HG02798 (cell line): ENCODE measurements at regions not wholly inside any gene's neighbourhood (a gene's known extent, or its start where the extent isn't known, plus 50 kb on each side); places are given as distances from the start of the nearest gene placed in this dataset.

Experiments
- ATAC-seq: cut with Tn5 transposase; IDR thresholded peaks from one replicate; pipeline ENCODE4 v1.9.1; 2021; ENCODE audit warnings: mild to moderate bottlenecking; ENCODE audit not compliant: unreplicated experiment, poor library complexity

- no peak for ATAC-seq
Measured at GRCh38 chr1:75984781-75985180, 52.6 kb upstream of the ASB17 start.

DNA sequence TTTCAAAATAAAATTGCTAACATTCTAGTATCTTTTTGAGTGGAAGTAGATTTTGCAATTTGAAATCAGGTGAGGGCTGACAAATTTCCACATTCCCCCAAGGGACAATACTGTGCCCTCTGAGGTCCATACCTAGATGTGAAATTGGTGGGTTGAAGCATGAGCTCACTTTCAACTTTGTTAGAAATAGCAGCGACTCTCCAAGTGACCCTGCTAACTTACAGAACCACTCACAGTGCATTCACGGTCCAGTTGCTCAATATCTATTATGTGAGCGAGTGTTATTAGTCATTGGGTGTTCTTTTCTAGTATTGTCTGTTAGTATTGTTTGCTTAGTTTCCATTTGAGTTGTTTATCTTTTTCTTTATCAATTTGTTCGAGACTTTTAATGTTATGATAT lies 53.6 kb upstream of the ASB17 start:
- peak; percentile 86 for ATAC-seq

GRCh38 chr1:75986478-75986877 lies 54.3 kb upstream of the ASB17 start:
- no peak for ATAC-seq

- no peak for ATAC-seq
Measured at GRCh38 chr1:75989121-75989520, 56.9 kb upstream of the ASB17 start.

- ATAC-seq = no peak
Measured at GRCh38 chr1:75990686-75991085, 58.5 kb upstream of the ASB17 start.

DNA sequence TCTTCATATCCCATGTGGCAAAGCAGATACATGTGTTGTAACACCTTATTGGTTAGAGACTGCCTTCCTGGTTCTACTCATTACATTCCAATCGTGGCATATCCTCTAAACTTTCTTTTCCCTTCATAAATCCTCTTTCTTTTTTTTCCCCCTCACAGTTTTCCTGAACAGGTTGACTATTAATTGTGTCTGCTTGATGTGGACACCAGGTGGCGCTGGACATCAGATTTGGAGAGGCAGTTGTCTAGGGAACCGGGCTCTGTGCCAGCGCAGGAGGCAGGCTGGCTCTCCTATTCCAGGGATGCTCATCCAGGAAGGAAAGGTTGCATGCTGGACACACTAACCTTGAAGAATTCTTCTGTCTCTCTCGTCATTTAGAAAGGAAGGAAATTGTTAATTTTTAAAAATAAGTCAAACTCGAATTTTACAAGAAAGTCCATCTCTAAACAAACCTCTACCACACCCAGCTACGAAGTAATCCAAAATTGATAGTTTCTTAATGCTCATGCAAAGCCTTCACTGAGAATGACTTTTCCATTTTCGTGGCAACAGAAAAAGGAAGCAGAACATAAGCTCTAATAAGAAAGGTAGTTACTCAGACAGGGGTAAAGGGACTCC lies 59.4 kb upstream of the ASB17 start:
- ATAC-seq = peak; percentile 96

DNA sequence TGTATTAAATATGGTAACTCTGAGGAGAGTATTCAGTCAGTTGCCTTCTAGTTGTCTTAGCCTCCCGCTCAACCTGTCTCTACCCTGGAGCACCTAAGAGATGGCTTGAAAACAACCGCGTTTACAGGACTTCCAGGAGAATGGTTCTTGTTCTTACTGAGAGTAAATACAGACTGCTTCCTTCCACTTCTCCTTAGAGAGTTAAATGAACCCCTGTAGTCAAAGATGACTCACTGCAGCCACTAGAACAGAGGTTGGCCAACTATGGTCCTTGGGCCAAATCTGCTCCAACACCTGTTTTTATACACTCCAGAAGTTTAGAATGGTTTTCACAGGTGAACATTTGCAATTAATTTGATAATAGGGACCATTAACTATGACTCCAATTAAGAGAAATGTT lies 60.1 kb upstream of the ASB17 start:
- no peak for ATAC-seq

DNA sequence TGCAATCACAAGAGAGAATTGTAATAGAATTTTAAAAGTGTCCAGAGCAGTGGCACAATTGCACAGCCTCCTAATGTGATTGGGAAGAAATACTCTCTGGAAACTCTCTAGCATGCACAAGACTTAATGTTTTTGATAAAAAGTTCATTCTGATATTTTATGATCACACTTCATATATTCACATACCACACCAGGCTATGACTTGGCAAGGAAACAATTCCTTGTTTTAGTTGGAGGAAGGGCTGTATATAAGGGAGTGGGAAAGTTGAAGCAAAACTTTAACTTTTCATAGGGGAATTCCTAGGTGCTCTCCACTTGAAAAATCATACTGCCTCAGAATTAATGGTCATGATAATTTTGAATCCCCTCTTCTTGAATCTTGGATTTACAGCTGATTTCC lies 61.5 kb upstream of the ASB17 start:
- no peak for ATAC-seq

- no peak for ATAC-seq
Measured at GRCh38 chr1:75996196-75996595, 64.0 kb upstream of the ASB17 start.

GRCh38 chr1:75999034-75999433 lies 66.8 kb upstream of the ASB17 start:
- ATAC-seq = no peak

DNA sequence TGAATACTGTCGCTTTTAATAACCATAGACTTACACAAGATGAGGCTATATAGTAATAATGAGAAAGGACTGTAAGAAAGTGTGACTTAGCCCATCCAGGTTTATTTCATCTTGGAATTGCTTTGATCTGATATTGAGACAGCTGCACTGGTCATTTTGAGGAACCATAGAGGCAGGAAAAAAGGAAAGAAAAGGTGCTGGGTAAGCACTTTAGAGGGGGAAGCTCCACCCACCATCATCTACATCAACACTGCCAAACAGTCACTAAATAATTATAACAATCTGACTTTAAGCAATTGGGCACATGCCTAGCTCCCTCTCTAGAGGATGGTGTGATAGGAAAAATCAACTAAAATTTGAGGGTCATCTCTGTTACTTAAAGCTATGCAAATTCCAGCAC lies 70.6 kb upstream of the ST6GALNAC3 start:
- no peak for ATAC-seq

DNA sequence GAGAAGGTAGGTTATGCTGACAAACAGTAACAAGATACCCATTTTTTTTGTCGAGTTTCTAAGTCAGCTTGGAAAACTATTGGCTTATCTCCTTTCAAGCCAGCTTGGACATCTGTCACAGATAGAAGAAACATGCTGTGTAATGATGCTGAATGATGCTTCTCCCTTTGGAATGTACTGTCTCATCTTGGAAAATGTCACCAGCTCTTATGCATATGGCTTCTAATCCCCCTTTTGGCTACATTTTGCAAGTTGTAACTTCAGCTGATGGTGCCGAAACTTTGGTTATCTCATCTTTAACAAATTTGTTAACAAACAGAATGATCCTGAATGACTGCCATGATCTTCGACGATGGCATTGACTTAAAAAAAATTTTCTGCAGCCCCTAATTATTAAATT lies 68.8 kb upstream of the ST6GALNAC3 start:
- ATAC-seq = no peak

- ATAC-seq = no peak
Measured at GRCh38 chr1:76006234-76006633, 68.3 kb upstream of the ST6GALNAC3 start.

GRCh38 chr1:76010802-76011201 lies 63.7 kb upstream of the ST6GALNAC3 start:
- no peak for ATAC-seq

- no peak for ATAC-seq
Measured at GRCh38 chr1:76012341-76013205, 62.0 kb upstream of the ST6GALNAC3 start.

DNA sequence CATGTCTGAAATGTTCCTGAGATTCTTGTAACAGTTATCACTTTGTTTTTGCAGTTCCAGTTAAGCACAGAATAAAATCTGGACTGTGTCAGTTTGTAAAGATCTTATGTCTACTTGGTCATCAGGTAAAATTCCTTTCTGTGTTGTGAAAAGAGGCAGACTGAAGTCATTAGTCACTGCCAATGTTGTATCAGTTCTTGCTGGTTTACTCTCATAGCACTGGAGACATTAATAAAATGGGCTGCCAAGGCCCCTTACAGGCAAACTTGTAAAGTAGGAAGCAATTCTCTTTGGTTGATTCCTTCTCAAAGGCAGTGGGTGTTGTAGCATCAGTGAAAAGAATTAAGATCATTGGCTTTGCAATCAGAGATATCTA lies 61.4 kb upstream of the ST6GALNAC3 start:
- ATAC-seq = no peak

DNA sequence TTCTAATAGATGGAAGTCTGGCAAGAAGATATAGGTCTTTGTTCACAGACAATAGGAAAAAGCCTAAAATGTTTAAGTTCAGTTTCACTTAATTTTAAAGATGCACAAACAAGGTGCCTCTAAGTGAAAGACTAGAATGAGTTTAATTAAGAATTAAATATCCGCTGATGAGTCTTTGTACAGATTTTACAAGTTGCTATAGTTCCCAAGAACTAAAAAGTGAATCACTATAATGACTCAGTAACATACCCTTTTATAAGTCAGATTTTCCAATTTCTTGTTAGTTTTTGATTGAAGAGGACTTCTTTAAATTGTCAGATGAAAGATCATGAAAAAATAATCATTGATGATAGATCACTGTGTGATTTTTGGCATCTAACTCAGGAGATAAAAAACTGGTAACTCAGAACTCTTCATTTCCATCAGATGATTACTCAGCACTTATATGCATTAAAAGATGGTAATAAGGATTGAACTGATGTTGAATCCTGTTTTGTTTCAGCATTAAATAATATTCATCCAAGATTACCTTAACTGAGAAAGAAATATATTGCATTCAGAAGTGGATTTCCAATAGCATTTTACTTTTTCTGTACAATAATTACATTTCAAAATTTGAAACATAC lies 59.0 kb upstream of the ST6GALNAC3 start:
- ATAC-seq = no peak

DNA sequence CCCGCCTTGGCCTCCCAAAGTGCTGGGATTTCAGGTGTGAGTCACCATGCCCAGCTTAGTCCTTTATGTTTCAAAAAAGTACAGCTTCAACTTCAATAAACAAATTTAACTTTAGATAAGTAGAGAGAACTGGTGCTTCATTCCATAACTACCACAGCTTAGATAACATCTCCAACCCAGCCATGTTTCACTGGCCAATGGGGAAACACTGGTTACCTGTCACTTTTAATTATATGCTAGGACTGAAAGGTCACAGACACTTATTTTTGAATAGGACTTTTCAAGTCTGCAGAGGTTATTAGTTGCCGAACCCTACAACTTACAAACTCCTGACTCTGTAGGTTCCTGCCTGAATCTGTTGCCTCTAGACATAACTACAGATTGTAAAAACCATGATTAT lies 56.5 kb upstream of the ST6GALNAC3 start:
- no peak for ATAC-seq

DNA sequence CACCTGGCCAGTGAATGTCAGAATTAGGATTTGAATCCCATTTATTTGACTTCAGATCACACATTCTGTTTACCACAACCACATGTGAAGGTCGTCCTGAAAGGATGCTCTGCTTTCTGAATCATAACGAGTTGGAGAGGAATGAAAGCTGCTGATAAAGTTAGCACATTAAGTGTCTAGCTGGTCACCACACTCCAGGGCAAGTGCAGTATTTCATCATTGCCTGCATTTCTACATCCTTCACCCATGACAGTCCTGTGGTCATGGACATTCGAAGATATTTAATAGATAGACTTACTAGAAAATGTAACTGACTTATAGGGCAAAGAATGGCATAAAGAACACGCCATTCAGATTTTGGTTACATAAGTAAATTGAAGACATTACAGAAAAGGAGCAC lies 52.7 kb upstream of the ST6GALNAC3 start:
- no peak for ATAC-seq

DNA sequence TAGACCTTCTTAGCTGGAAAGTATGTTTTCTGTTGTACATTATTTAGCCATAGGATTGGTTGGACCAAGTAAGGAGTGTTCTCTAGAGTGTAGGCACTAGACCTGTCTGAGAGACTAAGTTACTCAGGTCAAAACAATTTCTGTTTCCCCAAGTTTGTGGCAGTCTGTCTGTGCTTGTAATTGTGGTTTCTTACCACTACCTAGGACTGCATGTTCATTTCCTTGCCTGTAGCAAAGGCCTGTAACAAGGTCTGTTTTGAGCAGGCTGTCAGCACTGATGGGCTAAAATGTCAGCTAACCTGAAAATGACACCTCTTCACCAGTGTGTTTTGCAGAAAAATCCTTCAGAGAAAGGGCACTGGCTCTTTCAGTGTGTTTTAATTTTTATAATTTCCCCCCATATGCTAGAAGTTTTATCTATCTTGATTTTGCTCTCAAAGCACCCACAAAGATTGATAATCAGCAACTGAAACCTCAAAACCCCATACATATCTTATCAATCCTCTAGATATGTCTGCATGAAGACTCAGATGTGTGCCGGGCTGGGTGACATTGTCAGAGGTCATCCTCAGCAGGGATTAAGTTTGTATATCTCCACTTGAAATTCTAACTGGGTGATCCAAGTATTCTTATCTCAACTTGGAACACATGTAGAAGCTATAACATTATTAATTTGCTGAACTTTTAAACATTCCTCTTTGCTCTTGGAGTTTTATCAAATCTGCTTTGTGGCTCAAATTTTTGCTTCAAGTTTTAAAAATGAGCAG lies 50.7 kb upstream of the ST6GALNAC3 start:
- no peak for ATAC-seq
